ENCODE measurements at regions not wholly inside any gene's neighbourhood (a gene's known extent, or its start where the extent isn't known, plus 50 kb on each side); places are given as distances from the start of the nearest gene placed in this dataset.
"Not testable (repeated sequence)": the region's sequence is repeated elsewhere in the genome, so short reads cannot be mapped to it uniquely, and the experiment has no call there.

DNA sequence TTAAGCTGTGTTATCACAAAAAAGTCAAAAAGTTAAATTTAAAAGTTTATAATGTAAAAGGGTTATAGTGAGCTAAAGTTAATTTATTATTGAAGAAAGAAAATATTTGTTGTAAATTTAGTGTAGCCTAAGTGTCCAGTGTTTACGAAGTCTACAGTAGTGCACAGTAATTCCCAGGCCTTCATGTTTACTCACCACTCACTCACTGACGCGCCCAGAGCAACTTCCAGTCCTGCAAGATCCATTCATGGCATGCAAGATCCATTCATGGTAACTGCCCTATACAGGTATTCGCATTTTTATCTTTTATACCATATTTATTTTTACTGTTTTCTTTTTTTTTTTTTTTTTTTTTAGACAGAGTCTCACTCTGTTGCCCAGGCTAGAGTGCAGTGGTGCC is 69.5 kb downstream of the TPRA1 start:
- DNase-seq (ENCODE audit: low spot score): no peak

DNA sequence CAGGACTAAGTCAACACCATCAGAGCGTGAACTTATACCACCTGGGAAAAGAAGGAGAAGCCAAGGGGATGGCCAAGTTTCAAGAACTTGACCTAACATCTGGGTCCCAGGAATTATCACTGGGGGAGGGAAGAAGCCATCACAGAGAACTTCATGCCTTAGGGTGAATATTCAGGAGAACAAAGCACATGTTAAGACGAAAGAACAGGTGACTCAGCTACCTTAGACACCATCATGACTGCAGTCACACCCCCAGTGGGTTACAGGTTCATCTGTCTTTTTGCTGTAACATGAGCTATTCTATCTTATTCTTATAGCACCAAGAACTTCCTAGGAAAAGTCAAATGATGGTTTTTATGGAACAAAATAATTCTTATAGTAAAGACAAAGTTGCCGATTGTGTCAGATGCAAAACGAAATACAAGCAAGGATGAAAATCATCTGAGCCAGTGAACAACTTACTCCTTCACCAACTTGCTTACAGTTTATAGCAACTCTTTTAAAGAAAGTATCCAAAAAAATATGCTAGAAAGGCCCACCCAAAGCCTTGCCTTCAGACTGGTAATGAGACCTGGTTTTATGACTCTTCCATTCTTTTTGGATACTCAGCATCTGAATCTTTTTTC is 72.0 kb downstream of the TPRA1 start:
- DNase-seq (ENCODE audit: low spot score): no peak

DNA sequence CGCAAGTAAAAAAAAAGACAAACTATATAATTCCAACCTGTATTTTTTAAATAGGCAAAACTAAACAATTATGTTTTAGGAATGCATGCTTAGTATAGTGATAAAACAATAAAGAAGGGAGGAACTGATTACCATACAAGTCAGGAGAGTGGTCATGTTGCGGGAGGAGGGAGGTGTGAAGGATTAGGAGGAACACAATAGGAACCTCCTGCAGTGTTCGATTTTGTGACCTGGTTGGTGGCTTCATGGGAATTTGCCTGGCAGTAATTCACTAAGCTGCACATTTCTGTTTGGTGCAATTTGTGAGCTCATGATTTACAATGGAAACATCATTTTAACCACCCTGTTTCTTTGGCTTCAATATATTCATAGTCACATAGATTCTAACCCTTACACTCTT is 78.3 kb downstream of the TPRA1 start:
- DNase-seq (ENCODE audit: low spot score): no peak

DNA sequence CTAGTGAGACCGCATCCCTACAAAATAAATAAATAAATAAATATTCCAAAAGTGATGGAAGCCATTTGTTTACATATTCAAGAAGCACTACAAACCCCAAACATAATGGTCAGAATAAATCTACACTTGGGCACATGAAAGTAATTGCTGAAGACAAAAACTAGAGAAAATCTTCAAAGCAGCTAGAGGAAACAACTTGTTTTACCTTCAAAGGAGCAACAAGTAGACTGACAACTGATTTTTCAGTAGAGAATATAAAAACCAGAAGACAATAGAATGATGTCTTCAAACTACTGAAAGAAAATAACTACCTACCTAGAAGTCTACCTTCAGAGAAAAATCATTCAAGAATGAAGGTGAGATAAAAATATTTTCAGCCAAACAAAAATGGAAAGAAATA is 89.4 kb downstream of the TPRA1 start:
- DNase-seq (ENCODE audit: low spot score): no peak

DNA sequence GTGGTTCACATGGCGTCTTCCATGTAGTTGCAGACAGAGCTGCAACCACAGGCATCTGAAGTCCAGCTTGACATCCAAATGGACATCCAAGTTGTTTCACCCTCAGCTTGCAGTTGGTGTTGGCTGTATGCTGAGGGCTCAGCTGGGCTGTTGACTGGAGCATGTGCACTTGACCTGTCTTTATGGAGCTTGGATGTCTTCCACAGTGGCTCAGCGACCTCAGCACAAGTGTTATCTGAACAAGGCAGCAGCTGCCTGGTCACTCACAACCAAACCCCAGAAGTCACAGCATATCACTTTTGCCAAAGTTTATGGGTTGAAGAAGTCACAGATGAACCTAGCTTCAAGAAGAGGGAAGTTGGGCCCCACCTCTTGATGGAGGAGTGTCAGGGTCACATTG is 92.9 kb downstream of the TPRA1 start:
- DNase-seq (ENCODE audit: low spot score): no peak

DNA sequence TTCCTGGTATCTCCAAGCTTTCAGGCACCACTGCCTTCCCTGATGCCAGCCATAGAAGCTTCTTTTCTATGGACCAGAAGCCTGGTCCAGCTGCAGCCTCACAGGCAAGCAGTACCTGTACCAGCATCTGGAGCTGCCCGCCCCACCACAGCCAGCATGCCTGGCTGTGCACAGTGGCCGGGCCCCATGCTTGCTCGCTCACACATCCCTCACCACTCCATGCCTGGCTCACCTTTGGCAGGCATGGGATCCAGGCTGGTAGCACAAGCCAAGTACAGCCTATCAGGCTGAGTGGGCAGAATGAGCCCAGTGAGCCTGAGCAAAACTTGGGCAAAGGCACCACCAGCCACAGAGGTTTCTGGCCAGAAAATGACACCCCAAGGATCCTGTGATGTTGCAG is 93.4 kb downstream of the TPRA1 start:
- no peak for DNase-seq (ENCODE audit: low spot score)

DNA sequence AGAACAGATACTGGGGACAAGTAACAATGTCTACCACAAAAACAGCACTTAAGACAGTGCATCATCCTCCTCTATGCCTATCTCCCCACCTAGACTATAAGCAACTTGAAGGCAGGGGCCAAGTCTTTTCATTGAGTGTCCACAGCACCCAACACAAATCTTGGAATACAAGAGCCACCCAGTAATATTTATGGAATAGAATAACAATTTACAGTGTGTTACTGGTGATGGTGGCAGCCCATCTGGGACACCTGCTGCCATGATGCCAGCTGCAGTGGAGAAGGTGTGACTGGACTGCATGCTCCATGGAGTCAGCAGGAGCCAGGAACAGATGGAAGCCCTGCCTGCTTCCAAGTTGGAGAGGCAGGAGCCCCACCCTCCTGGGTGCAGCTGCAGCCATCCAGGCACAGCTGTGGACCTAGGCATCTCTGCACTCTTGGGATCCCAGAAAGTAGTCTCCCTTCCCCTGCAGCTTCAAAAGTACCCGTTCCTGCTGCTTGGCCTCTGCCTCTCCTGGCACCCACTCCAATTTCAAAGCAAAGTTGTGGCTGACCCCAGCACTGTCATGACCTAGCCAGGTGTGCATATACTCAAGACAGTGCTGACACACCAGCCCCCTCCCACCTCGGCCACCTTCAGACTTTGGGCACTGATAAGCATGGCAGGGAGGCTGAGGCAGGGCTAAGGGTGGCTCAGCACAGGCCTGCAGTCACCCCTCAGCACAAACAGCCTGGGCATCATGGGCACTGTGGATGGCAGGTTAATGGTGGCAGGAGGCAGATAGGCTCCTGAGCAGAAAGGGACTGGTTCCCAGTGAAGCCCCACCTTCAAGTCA is 94.5 kb downstream of the TPRA1 start:
- DNase-seq (ENCODE audit: low spot score): no peak

DNA sequence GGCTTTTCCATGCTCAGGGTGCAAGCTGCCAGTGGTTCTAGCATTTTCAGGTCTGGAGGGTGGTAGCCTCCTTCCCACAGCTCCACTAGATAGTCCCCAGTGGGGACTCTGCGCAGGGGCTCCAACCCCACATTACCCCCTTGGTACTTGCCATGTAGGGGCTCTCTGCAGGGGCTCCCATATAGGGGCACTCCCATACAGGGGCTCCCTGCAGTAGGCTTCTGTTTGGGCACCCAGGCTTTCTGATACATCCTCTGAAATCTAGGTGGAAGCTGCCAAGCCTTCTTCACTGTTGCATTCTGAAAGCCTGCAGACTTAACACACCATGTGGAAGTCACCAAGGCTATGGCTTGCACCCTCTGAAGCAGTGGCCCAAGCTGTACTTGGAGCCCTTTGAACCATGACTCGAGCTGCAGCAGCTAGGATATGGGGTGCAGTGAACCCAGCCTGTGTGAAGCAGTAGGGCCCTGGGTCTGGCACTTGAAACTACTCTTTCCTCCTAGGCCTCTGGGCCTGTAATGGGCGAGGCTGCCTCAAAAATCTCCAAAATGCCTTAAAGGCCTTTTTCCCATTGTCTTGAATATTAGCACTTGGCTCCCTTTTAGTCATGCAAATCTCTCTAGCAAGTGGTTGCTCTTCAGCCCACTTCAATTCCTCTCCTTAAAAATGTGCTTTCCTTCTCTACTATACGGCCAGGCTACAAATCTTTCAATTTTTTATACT is 96.4 kb downstream of the TPRA1 start:
- DNase-seq (ENCODE audit: low spot score): no peak

DNA sequence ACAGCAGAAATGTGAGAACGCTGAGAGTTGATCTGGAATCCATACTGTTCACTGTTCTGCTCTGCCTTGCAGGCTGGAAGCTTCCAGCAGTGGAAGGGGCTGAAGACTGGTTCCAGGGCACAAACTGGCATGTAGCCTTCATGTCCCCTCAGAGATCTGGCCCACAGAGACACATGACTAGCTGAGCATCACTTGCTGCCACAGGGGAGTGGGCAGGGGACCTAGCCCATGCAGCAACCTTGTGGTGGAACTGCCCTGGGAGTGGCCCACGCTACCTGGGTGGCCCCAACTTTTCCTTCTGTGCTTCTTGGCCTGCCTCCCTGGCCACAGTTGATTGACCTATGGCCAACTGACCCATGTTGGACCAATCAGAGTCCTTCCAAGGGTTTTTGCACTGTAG is 98.1 kb downstream of the TPRA1 start:
- DNase-seq (ENCODE audit: low spot score): no peak

DNA sequence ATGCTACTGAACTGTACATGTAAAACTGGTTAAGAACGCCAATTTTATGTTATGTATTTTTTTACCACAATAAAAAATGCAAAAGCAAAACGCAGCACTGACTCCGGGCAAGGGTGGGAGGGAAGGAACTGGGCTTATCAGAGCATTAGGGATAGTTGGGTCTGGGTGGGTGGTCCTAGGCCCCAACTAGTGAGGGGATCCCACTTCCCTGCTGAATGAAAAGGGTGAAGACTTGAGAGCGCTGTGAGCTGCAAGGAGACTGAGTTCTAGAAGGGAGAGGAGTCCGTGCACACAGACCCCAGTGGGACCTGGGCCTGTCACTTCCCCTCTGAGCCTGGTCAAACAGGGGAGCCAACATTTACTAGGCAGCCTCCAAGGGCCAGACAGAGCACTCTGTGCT is 98.6 kb downstream of the TPRA1 start:
- DNase-seq (ENCODE audit: low spot score): no peak

DNA sequence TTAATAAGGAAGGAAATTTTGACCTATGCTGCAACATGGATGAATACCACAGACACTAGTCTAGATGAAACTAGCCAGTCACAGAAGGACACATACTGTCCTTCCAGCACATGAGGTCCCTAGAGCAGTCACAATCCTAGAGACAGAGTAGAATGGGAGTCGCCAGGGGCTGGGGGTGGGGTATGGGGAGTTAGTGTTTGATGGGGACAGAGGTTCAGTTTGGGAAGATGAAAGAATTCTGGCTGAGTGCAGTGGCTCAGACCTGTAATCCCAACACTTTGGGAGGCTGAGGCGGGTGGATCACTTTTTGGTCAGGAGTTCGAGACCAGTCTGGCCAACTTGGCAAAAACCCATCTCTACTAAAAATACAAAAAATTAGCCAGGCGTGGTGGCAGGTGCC is 99.2 kb downstream of the TPRA1 start:
- no peak for DNase-seq (ENCODE audit: low spot score)

DNA sequence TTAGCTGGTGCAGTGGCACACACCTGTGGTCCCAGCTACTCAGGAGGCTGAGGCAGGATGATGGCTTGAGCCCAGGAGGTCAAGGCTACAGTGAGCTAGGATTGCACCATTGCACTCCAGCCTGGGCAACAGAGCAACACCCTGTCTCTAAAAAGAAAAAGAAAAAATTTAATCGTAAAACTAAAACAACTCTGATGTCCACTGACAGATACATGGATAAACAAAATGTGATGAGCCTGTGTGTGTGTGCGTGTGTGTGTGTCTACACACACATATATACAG is 99.6 kb downstream of the TPRA1 start:
- DNase-seq (ENCODE audit: low spot score): not testable (repeated sequence)

DNA sequence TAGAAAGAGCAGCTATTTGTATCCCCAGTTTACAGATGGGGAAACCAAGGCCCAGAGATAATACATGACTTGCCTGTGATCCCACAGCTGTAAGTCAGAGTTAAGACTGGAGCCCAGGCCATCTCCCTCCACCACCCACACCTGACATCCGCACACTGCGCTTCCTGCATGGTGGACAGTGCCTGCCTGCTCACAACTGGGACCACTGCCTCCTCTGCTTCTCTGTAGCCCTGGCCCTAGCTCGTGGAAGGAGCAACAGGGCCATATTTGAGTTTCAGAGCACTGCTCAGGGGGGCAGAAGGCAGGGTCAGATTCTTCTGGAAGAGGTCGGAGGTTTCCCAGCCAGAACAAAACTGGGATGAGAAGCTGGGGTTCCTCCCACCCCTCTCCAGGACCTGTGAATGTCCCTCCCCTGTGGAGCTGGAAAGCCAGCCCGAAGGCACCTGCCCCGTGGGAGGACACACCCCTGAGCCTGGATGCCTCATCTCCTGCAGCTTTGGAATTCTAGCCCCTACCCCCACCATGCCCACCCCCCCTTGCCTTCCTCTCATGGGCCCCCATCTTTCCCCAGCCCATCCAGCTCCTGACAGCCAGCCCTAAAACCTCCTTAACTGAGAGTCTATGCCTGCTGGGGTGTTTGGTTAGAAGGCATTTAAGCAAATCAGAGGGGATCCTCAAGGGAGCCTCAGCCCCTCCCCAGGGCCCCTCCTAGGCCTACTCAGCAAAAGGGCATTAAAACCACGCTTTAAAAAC is 100.1 kb downstream of the TPRA1 start:
- no peak for DNase-seq (ENCODE audit: low spot score)

DNA sequence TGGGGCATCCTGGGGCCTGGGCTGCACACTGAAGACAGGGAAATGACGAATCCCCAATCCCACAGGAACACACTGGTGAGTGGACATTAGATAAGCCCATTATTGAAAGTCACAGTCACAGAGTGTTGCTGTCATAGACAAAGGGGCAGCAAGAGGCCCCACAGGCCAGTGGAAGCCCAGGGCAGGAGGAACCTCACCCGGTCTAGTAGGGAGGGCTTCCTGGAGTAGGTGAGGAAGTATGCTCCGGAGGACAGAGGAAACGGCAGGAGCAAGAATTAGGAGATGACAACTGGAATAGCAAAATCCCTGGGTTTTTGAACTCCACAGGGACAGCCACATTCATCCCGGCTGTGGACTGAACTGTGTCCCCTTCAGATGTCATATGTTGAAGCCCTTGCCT is 101.2 kb downstream of the TPRA1 start:
- DNase-seq (ENCODE audit: low spot score): no peak

DNA sequence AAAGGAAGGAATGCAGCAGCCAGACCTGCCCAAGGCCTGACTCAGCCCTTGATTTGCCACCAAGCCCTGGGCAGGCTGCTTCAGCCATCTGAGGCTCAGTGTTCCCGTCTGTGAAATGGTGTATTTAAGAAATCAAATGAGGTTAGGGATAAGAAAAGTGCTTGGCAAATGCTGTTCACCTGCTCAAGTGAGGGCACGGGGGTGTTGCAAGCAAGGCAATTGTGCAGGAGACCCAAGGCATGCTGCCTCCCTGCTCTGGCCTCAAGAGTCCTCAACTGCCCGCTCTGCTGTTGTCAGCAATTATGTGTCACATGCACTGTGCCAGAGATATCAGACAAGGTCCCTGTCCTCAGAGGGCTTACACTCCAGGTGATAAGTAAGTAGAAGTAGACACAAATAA is 101.8 kb downstream of the TPRA1 start:
- no peak for DNase-seq (ENCODE audit: low spot score)

DNA sequence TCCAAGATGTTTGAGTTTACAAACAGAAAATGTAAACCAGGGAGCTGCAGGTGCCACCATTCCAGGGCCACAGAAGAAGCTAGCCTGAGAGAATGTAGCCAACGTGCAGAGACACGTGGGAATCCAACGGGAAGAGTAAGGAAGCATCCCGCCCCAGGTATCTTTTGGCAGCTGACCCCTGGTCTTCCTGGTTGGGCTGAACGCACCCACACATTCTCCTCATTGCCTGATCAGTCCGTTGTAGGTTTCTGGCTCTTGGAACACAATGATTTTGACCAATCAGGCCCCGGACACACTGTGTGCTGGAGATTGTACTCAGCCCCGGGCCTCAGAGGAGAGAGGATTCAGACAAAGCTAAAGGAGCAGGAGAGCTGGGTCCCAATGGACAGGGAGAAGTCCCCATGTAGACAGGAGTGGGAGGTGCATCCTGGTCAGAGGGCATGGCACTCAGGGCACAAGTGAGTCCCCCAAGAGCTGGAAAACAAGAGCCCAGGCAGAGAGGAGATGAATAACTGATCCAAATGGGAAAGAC is 102.3 kb downstream of the TPRA1 start:
- no peak for DNase-seq (ENCODE audit: low spot score)

DNA sequence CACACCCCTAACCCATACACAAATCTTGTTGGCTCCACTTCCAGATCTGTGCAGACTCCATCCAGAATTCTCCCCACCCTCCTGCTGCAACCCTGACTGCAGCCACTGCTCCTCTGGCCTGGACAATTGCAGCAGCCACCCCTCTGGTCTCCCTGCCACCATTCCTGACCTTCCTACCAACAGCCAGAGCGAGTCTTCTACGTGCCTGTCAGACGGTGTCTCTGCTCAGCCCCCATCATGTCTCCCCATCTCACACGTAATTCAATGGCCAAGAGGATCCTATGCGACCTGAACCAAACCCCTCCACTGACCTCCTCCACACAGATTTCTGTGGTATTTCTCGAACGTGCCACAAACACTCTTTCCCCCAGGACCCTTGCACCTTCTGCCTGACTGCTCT is 103.3 kb downstream of the TPRA1 start:
- no peak for DNase-seq (ENCODE audit: low spot score)

DNA sequence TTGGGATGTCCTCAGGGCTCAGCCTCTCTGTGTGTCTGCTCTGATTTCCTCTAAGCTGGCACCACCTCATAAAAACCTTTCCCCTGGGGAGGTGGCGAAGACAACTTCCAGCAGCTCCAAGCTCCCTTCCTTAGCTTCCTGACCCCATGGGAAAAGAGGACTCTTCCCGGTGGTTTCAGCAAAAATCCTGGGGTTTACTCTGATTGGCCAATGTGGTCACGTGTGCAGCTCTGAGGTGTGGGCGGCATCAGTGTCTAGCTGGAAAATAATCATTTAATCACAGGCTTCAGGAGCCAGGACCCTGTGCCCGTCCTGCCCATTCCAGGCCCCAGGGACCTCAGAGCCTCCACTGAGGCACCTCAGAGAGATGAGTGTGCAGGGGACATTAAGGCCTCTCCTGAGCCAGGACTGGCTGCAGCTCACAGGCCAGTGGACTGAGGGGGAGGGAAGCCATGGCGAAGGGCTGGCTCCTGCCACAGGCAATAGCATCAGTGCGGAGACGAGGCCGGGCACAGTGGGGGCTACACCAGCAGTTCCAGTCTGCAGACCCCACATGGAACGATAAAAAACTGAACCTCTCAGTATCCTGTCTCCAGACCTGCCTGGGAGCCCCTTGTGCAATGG is 104.1 kb downstream of the TPRA1 start:
- no peak for DNase-seq (ENCODE audit: low spot score)

DNA sequence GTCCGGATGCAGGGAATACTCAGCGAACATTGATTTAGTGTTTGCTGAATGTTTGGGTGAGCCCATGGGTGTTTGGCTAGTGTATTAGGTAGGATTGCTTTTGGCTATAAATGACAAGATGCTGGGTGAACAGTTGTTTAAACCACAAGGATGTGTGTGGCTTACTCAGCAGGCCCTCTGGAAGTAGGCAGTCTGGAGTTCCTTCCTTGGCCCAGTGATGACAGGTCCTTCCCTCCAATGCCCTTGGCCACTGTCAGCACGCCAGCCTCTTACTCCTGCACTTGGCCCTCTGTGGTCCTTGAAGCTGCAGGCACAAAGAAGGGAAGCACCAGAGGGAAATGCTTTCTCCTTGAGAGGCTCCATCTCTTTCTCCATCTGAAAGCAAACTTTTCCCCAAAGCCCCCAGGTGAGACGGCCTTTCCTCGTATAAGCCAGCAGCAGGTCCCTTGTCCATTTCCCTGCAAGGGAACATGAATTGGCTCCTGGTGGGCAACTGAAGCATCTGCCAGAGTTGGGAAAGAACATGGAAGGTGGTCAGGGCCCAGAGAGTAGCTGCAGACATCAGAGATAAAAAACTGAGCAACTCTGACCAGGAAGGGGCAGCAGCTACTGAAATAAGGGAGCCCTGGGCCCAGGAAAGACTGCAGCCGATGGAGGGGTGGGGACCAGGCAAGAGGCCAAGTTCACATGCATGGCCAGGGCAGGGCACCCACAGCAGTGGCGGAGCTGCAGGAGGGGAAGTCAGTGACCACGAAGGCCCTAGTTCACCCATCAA is 105.0 kb downstream of the TPRA1 start:
- DNase-seq (ENCODE audit: low spot score): no peak

DNA sequence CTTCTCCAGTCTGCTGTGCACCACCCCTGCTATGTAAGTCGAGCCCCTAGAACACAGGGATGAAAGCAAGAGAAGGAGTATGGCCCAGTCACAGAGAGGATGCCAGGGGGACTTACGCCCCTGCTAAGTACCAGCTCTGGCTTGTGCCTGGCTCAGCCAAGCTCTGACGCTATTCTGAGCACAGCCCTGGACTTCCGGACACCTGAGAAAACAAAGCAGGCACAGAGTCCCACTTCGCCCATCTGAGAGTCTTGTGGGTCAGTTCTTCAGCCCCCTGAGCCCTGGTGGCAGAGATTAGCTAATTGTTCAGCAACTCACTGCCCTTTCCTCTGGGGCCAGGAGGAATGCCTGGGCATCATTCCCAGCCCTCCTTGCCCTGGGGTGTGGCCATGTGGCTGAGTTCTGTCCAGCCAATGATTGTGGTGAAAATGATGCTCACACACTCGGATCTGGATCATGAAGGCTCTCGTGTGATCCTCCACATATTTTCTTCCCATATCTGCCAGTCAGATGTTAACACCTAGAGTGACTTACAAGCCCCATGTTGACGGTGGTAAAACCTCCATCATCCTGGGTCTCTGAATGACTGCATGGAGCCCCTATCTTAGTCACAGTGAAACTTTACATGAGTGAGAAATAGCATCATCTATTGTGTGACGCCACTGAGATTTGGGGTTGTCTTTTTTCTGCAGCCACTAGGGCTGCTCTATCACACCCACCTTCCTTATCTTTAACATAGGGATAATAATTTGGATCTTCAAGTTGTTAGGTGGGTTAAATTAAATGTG is 105.7 kb downstream of the TPRA1 start:
- no peak for DNase-seq (ENCODE audit: low spot score)

All from kidney capillary endothelial cell (primary cell).